Left lung (tissue), 4 donors: ENCODE measurements at regions not wholly inside any gene's neighbourhood (a gene's known extent, or its start where the extent isn't known, plus 50 kb on each side); places are given as distances from the start of the nearest gene placed in this dataset.

Experiments
- ATAC-seq: fragments of 200-7000 bp; cut with Tn5 transposase; one replicate; pipeline ENCODE4 v1.9.1; 2020; ENCODE audit warnings: moderate library complexity
- DNase-seq, 4 donors: peaks; one replicate each; pipeline ENCODE4 v3.0.0-alpha.2; 2013 to 2020
- H3K27ac ChIP-seq, 2 donors: fragments of 200-600 bp; sonication (generic) in 1 of 2; one replicate each; pipeline versions ENCODE4 v1.5.0 to v1.8.0; 2020 to 2021
- H3K27me3 ChIP-seq, 2 donors: fragments of 200-600 bp; sonication (generic) in 1 of 2; one replicate each; pipeline versions ENCODE4 v1.5.0 to v1.8.0; 2020 to 2021
- H3K36me3 ChIP-seq, 2 donors: fragments of 200-600 bp; sonication (generic) in 1 of 2; one replicate each; pipeline versions ENCODE4 v1.5.0 to v1.8.0; 2020 to 2021
- H3K4me1 ChIP-seq, 2 donors: fragments of 200-600 bp; one replicate each; pipeline ENCODE4 v1.8.0; 2021
- H3K4me3 ChIP-seq, 2 donors: fragments of 200-600 bp; sonication (generic) in 1 of 2; one replicate each; pipeline versions ENCODE4 v1.5.0 to v1.8.0; 2020 to 2021; ENCODE audit warnings: mild to moderate bottlenecking in 1 of 2
- H3K9me3 ChIP-seq, 2 donors: fragments of 200-600 bp; sonication (generic) in 1 of 2; one replicate each; pipeline versions ENCODE4 v1.5.0 to v1.8.0; 2020 to 2021
- CTCF ChIP-seq, 2 donors: fragments of 200-600 bp; sonication (generic) in 1 of 2; IDR thresholded peaks; one replicate each; pipeline versions ENCODE4 v1.5.0 to v1.8.0; 2021; ENCODE audit warnings: antibody characterized with exemption in 2 of 2
- intact Hi-C, 2 donors: fragments of 100-400 bp; cut with DNase I; formaldehyde crosslinking; loops; one replicate each; pipeline versions ENCODE4 v1.11.2 to v1.14.2; 2022
- donor health status: DM: no; HTN: yes; CAD: no.
- donor health status: DM: no; HTN: no; CAD: no.

DNA sequence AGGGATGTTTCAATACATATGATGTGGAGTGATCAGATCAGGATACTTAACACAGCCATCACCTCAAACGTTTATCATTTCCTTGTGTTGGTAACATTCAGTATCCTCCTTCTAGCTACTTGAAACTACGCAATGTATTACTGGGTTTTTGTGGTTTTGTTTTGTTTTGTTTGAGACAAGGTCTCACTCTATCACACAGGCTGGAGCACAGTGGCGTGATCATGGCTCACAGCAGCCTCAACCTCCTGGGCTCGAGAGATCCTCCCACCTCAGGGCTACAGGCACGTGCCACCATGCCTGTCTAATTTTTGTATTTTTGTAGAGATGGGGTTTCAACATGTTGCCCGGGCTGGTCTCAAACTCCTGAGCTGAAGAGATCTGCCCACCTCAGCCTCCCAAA, 70.2 kb upstream of the BCL11B start:
- Histone ChIP-seq H3K36me3 (no peaks in the 10 kb centered on the region), H3K27ac (no peak overlapping the region), H3K9me3 (peaks cover 0 to 4% of the 10 kb centered on the region in 2 donors), H3K4me3 (no peak overlapping the region), H3K4me1 (no peaks in the 10 kb centered on the region), H3K27me3 (peaks cover 0 to 54% of the 10 kb centered on the region in 2 donors)
- TF ChIP-seq CTCF (IDR thresholded peaks at IDR 0.05): no peak
- intact Hi-C loops: no loop called here
- DNase-seq (no peak), ATAC-seq (no peak)

- H3K36me3 ChIP-seq: no peaks in the 10 kb centered on the region
- H3K27ac ChIP-seq: no peak overlapping the region
- ATAC-seq: no peak
- no peaks in the 10 kb centered on the region for H3K4me1 ChIP-seq
- TF ChIP-seq CTCF (IDR thresholded peaks at IDR 0.05): no peak
- H3K4me3 ChIP-seq: no peak overlapping the region
- intact Hi-C loops: no loop called here
- peaks cover 0 to 42% of the 10 kb centered on the region in 2 donors for H3K27me3 ChIP-seq
- peaks cover 0 to 4% of the 10 kb centered on the region in 2 donors for H3K9me3 ChIP-seq
- DNase-seq: no peak
These were observed 67.6 kb upstream of the BCL11B start for GRCh38 chr14:99339551-99339950.

DNA sequence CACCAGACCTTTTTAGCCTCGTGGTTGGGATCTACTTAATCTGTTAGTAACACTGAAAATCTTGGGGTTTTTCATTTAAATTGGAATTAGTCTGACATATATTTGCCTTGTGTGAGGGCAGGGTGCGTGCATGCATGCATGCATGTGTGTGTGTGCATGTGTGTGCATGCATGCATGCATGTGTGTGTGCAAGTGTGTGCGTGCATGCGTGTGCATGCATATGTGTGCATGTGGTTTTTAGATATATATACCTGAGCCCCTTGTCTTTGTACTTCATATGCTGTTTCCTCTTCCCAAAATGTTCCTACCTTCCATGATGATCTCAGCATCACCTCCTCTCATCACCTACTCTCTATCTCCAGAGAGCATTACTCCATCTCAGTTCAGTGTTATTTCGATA, 66.3 kb upstream of the BCL11B start:
- ATAC-seq (no peak), DNase-seq (no peak)
- H3K27me3 ChIP-seq: peaks cover 0 to 42% of the 10 kb centered on the region in 2 donors
- H3K27ac ChIP-seq: no peak overlapping the region
- TF ChIP-seq CTCF (IDR thresholded peaks at IDR 0.05): no peak
- no peaks in the 10 kb centered on the region for H3K4me1 ChIP-seq
- peaks cover 0 to 4% of the 10 kb centered on the region in 2 donors for H3K9me3 ChIP-seq
- intact Hi-C loops: no loop called here
- H3K36me3 ChIP-seq: no peaks in the 10 kb centered on the region
- H3K4me3 ChIP-seq: no peak overlapping the region

DNA sequence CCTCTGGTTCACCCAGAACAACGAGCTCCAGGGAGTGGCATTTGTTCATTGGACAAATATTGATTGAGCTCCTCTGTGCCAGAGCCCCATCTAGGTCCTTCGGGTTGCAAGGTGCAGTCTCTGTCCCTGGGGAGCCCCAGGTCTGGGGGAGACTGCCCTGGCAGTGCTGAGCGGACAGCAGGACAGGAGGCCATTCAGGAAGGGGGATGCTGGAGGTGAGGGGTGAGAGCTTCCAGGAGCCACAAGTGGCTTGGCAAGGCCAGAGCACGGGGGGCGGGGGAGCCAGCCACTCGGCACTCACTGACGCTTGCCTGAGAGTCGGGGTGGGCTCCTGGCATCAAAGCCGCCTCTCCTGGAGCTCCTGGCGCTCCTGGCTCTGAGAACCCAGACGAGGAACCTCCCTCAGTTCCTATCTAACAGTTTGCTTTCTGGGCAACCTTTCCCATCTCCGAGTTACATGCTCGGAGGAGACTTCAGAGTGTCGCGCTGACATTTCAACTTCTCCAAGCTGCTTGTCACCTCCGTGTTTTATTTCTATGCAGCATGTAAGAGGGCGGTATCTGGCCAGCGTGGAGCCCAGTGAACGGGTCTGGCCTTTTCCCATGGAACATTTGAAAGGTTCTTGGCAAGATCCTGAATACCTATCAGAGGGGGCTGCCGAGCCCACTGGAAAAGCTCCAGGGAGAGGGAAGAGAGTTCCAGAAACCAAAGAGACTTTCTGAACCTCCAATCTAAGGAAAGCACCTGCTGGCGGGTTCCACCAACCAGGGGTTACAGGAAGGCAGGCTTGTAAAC, 62.0 kb upstream of the BCL11B start:
- Histone ChIP-seq H3K4me1 (no peaks in the 10 kb centered on the region), H3K27ac (no peak overlapping the region), H3K36me3 (no peaks in the 10 kb centered on the region), H3K27me3 (peaks cover 0 to 33% of the 10 kb centered on the region in 2 donors), H3K9me3 (no peaks in the 10 kb centered on the region), H3K4me3 (no peak overlapping the region)
- ATAC-seq: no peak
- DNase-seq: no peak
- intact Hi-C loops: no loop called here
- TF ChIP-seq CTCF (IDR thresholded peaks at IDR 0.05): no peak

DNA sequence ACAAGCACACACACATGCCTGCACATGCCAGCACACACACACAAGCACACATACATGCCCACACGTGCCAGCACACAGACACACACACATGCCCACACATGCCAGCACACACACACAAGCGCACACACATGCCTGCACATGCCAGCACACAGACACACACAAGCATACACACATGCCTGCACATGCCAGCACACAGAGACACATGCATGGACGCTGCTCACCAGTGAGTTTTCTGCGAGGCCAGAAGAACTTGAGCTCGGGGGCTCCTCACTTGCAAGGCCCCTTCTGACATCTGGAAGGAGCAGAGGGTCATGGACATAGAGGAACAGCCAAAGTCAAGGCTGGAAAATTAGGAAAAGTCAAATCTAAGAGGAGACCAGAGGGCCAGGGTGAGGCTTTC, 61.2 kb upstream of the BCL11B start:
- H3K4me1 ChIP-seq: no peaks in the 10 kb centered on the region
- no peak overlapping the region for H3K4me3 ChIP-seq
- ATAC-seq: no peak
- no peak for DNase-seq
- no peaks in the 10 kb centered on the region for H3K36me3 ChIP-seq
- H3K27ac ChIP-seq: no peak overlapping the region
- H3K9me3 ChIP-seq: no peaks in the 10 kb centered on the region
- peaks cover 0 to 32% of the 10 kb centered on the region in 2 donors for H3K27me3 ChIP-seq
- intact Hi-C loops: no loop called here
- no peak for TF ChIP-seq CTCF (IDR thresholded peaks at IDR 0.05)
